ENCODE measurements at regions not wholly inside any gene's neighbourhood (a gene's known extent, or its start where the extent isn't known, plus 50 kb on each side); places are given as distances from the start of the nearest gene placed in this dataset.

- TF ChIP-seq TSHZ2 (CRISPR knock-in tag; IDR thresholded peaks at IDR 0.05): no peak
Measured at GRCh38 chr12:72093424-72093823, 154.8 kb downstream of the TPH2 start (continued).

GRCh38 chr12:72093930-72094329, 155.3 kb downstream of the TPH2 start:
- no peak for ATAC-seq
- TF ChIP-seq ZFP3 (CRISPR knock-in tag; IDR thresholded peaks at IDR 0.05): no peak
- no peak for TF ChIP-seq BACH2 (CRISPR knock-in tag; IDR thresholded peaks at IDR 0.05; ENCODE audit: borderline replicate concordance)
- no peak for TF ChIP-seq SNAI2 (CRISPR knock-in tag; IDR thresholded peaks at IDR 0.05)
- TF ChIP-seq CSDC2 (CRISPR knock-in tag; IDR thresholded peaks at IDR 0.05): no peak
- TF ChIP-seq ZNF565 (CRISPR knock-in tag; conservative IDR thresholded peaks at IDR 0.05; ENCODE audit: low read depth): no peak
- TF ChIP-seq GLIS3 (CRISPR knock-in tag; IDR thresholded peaks at IDR 0.05): no peak
- TF ChIP-seq POU6F1 (CRISPR knock-in tag; IDR thresholded peaks at IDR 0.05; ENCODE audit: borderline replicate concordance, low read depth): no peak
- no peak for TF ChIP-seq PPARA (CRISPR knock-in tag; IDR thresholded peaks at IDR 0.05; ENCODE audit: borderline replicate concordance)
- no peak for TF ChIP-seq ISL1 (CRISPR knock-in tag; IDR thresholded peaks at IDR 0.05)
- TF ChIP-seq ZNF8 (CRISPR knock-in tag; IDR thresholded peaks at IDR 0.05): no peak
- TF ChIP-seq ZC3H10 (CRISPR knock-in tag; IDR thresholded peaks at IDR 0.05): no peak
- TF ChIP-seq CSRNP3 (CRISPR knock-in tag; IDR thresholded peaks at IDR 0.05): no peak
- no peak for TF ChIP-seq ZNF70 (CRISPR knock-in tag; IDR thresholded peaks at IDR 0.05)
- TF ChIP-seq TCF4 (CRISPR knock-in tag; IDR thresholded peaks at IDR 0.05; ENCODE audit: borderline replicate concordance): no peak
- no peak for TF ChIP-seq CREB5 (CRISPR knock-in tag; IDR thresholded peaks at IDR 0.05; ENCODE audit: low read depth)
- TF ChIP-seq ESRRG (CRISPR knock-in tag; IDR thresholded peaks at IDR 0.05): no peak
- no peak for TF ChIP-seq ARNTL (CRISPR knock-in tag; IDR thresholded peaks at IDR 0.05; ENCODE audit: borderline replicate concordance, low read depth)
- no peak for TF ChIP-seq RARB (CRISPR knock-in tag; IDR thresholded peaks at IDR 0.05)
- no peak for TF ChIP-seq TSHZ2 (CRISPR knock-in tag; IDR thresholded peaks at IDR 0.05)

GRCh38 chr12:72094490-72094889, 155.8 kb downstream of the TPH2 start:
- ATAC-seq: no peak
- TF ChIP-seq ZNF70 (CRISPR knock-in tag; IDR thresholded peaks at IDR 0.05) (no peak), ZNF565 (CRISPR knock-in tag; conservative IDR thresholded peaks at IDR 0.05; ENCODE audit: low read depth) (no peak), CREB5 (CRISPR knock-in tag; IDR thresholded peaks at IDR 0.05; ENCODE audit: low read depth) (no peak), ISL1 (CRISPR knock-in tag; IDR thresholded peaks at IDR 0.05) (no peak), CSRNP3 (CRISPR knock-in tag; IDR thresholded peaks at IDR 0.05) (no peak), ZNF8 (CRISPR knock-in tag; IDR thresholded peaks at IDR 0.05) (no peak), ZC3H10 (CRISPR knock-in tag; IDR thresholded peaks at IDR 0.05) (no peak), SNAI2 (CRISPR knock-in tag; IDR thresholded peaks at IDR 0.05) (no peak), TSHZ2 (CRISPR knock-in tag; IDR thresholded peaks at IDR 0.05) (no peak), ESRRG (CRISPR knock-in tag; IDR thresholded peaks at IDR 0.05) (no peak), RARB (CRISPR knock-in tag; IDR thresholded peaks at IDR 0.05) (no peak), ZFP30 (CRISPR knock-in tag; IDR thresholded peaks at IDR 0.05) (no peak)
